GM20000 (cell line): ENCODE measurements at regions not wholly inside any gene's neighbourhood (a gene's known extent, or its start where the extent isn't known, plus 50 kb on each side); places are given as distances from the start of the nearest gene placed in this dataset.

Experiments
- DNase-seq: peaks from one replicate; pipeline ENCODE4 v3.0.0; 2012; ENCODE audit warnings: low spot score
- CTCF ChIP-seq: IDR thresholded peaks from 2 replicates; pipeline ENCODE4 v1.5.1; 2012; ENCODE audit warnings: mild to moderate bottlenecking, control low read depth; ENCODE audit errors: extremely low read depth, missing control alignments

DNA sequence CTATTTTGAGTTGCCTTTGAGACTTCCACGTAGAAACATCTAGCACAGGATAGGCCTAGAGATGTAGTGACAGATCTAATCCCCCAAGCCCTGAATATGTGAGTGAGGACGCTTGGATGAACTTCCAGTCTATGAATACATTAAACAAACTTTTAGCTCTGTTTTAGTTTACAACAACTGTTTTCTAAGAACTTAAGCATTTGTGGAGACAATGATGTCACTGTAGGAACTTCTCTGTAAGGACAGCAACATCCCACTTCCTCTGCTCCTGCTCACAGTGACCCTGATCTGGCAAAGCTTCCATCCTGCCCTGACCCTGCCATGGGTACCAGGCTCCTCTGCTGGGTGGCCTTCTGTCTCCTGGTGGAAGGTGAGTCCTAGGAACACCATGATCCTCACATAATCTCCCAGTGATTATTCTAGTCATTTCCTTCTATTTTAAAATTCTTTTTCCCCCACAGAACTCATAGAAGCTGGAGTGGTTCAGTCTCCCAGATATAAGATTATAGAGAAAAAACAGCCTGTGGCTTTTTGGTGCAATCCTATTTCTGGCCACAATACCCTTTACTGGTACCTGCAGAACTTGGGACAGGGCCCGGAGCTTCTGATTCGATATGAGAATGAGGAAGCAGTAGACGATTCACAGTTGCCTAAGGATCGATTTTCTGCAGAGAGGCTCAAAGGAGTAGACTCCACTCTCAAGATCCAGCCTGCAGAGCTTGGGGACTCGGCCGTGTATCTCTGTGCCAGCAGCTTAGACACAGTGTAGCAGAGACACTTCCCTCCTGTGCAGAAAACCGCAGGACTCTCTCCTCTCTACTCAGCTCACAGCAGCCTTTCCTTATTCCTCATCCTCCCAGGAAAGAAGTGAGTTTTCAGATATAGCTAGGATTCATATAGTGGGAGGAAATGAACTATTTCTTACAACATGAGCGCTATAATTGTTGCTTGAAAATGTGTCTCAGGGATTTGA lies 194.4 kb upstream of the PRSS1 start:
- no peak for DNase-seq

DNA sequence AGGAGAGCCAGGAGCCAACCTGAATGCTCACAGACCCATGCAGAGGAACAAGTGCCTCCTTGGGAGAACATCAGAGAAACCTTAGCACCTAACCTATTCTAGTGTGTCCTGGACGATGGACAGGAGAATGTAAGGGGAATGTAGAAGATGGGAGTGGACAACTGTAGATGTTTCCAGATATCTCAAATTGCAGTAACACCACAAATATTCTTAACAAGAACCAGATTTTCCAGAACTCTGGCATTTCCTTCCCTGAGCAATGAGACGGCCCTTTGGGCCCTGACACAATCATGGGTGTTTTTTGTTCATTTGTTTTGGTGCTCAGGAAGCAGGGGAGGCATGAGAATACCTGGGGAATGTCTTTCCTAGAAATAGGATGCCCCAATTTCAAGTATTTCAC lies 196.1 kb upstream of the PRSS1 start:
- TF ChIP-seq CTCF: no peak
- no peak for DNase-seq

More for the DNA sequence above, 194.4 kb upstream of the PRSS1 start:
- no peak for TF ChIP-seq CTCF

DNA sequence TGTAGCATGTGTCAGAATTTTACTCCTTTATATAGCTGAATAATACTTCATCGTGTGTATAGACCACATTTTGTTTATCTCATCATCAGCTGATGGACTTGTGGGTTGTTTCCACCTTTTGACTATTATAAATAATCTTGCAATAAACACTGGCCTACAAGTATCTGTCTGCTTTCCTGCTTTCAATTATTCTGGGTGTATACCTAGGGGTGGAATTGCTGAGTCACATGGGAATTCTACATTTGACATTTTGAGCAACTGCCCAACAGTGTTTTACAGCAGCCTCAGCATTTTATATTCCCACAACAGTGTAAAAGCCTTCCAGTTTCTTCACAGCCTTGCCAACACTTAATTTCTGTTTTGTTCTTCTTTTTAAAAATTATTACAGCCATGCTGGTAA lies 200.3 kb upstream of the PRSS1 start:
- DNase-seq: no peak
- no peak for TF ChIP-seq CTCF

DNA sequence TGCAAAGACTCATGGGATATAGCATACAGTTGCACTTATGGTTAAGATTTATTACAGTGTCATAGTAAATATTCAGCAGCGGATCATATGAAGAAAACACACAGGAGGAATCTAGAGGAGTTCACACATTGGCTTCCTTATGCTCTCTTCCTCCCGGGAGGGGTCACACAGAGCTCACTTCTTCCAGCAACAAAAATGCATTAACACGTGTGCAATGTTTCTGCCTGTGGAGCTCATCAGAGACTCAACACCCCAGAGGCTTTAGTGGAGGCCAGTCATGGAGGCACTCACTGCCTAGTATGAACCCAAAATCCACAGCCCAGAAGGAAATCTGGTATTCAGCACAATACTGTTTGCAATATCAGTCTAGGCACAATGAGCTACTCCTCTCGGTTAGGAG lies 202.8 kb upstream of the PRSS1 start:
- no peak for TF ChIP-seq CTCF
- no peak for DNase-seq

DNA sequence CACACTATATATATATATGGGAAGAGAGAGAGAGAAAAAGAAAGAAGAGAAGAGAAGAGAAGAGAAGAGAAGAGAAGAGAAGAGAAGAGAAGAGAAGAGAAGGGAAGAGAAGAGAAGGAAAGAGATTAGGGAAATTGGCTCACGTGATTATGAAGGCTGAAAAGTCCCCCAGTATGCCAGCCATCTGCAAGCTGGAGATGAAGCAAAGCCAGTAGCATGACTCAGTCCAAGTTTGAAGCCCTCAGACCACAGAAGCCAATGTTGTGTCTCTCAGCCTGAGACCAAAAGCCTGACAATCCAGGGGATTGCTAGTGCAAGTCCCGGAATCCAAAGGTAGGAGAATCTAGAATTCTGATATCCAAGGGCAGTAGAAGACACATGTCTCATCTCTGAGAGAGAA lies 206.3 kb upstream of the PRSS1 start:
- TF ChIP-seq CTCF: no peak
- no peak for DNase-seq

- TF ChIP-seq CTCF: no peak
- no peak for DNase-seq
Measured at GRCh38 chr7:142542105-142542504, 207.2 kb upstream of the PRSS1 start.

DNA sequence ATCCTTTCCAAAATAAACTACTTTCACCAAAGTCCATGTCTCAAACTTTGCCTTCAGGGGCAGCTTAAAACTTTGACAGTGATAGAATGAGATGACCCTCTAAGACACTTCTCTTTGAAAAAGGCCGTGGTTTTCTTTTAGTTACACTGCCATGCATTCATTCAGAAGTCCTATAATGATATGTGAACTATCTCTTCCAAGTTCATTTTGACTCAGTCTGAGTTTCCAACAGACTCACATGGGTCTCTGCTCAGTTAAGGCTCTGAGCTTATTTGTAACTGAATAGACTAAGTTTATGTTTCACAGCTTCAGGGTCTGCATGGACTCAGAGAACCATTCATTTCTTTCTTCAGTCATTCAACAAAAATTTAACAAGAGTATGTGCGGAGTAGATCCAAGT lies 208.9 kb upstream of the PRSS1 start:
- TF ChIP-seq CTCF: no peak

More for the DNA sequence above, 208.9 kb upstream of the PRSS1 start:
- DNase-seq: no peak
